ENCODE measurements at regions not wholly inside any gene's neighbourhood (a gene's known extent, or its start where the extent isn't known, plus 50 kb on each side); places are given as distances from the start of the nearest gene placed in this dataset.

GRCh38 chr9:83182071-83182470, 119.1 kb upstream of the RASEF start:
- no peak for TF ChIP-seq EP300 (IDR thresholded peaks at IDR 0.05; ENCODE audit: borderline replicate concordance)
- no peak for TF ChIP-seq TAF1 (IDR thresholded peaks at IDR 0.05; ENCODE audit: low read depth)
- TF ChIP-seq MAX (IDR thresholded peaks at IDR 0.05), result no peak
- no peak for TF ChIP-seq CREB1 (IDR thresholded peaks at IDR 0.05; ENCODE audit: low read depth)
- TF ChIP-seq NFIC (IDR thresholded peaks at IDR 0.05), result no peak
